Naive thymus-derived CD4-positive, alpha-beta T cell (primary cell): ENCODE measurements at regions not wholly inside any gene's neighbourhood (a gene's known extent, or its start where the extent isn't known, plus 50 kb on each side); places are given as distances from the start of the nearest gene placed in this dataset.

Source experiments
- ATAC-seq: fragments of 150-1000 bp; cut with Tn5 transposase; 2 replicates; pipeline ENCODE4 v1.10.0; 2021; ENCODE audit warnings: mild to moderate bottlenecking, moderate library complexity
- CTCF ChIA-PET: fragments of 350-600 bp; sonication (Branson Sonifier 250); formaldehyde crosslinking; loops from one replicate; lab custom pipeline; 2021; ENCODE audit warnings: antibody characterized with exemption; lab: Charles Lee
- POLR2A ChIA-PET: fragments of 350-600 bp; sonication (Branson Sonifier 250); formaldehyde crosslinking; loops from one replicate; lab custom pipeline; 2021; ENCODE audit warnings: antibody characterized with exemption, inconsistent platforms; lab: Charles Lee
- DNase-seq, 9 donors: peaks; one replicate each; pipeline versions ENCODE4 v3.0.0 to v3.0.0-alpha.2; 2020 to 2022; ENCODE audit warnings: mixed read lengths in 1 of 9
- H3K27ac ChIP-seq: one replicate; pipeline ENCODE4 v1.7.0; 2013; ENCODE audit warnings: mild to moderate bottlenecking, low read depth, low read length, moderate library complexity
- H3K27me3 ChIP-seq, 2 donors: one replicate each; pipeline ENCODE4 v1.7.0; 2013; ENCODE audit warnings: low read length in 2 of 2, mild to moderate bottlenecking in 2 of 2, moderate library complexity in 2 of 2; ENCODE audit not compliant: control insufficient read depth in 2 of 2, insufficient read depth in 2 of 2
- H3K36me3 ChIP-seq, 3 experiments: 1 replicate in 2 of 3; 2 replicates in 1 of 3; pipeline ENCODE4 v1.7.0; 2013; ENCODE audit warnings: low read length in 3 of 3, mild to moderate bottlenecking in 3 of 3, moderate library complexity in 1 of 3; ENCODE audit not compliant: insufficient read depth in 3 of 3, control insufficient read depth in 2 of 3
- H3K4me1 ChIP-seq, 2 donors: one replicate each; pipeline ENCODE4 v1.7.0; 2013; ENCODE audit warnings: low read length in 2 of 2, mild to moderate bottlenecking in 2 of 2, moderate library complexity in 1 of 2; ENCODE audit not compliant: control insufficient read depth in 2 of 2, insufficient read depth in 2 of 2
- H3K4me3 ChIP-seq: 2 replicates; pipeline ENCODE4 v1.7.0; 2013; ENCODE audit warnings: mild to moderate bottlenecking, low read length
- H3K9me3 ChIP-seq, 3 experiments: 1 replicate in 2 of 3; 2 replicates in 1 of 3; pipeline ENCODE4 v1.7.0; 2013; ENCODE audit warnings: low read length in 3 of 3; ENCODE audit not compliant: control insufficient read depth in 2 of 3
- H3K27ac Mint-ChIP-seq, 9 donors: one replicate each; pipeline ENCODE4 v1.8.0; 2020 to 2022; ENCODE audit warnings: mixed read lengths in 9 of 9, mild to moderate bottlenecking in 8 of 9, moderate library complexity in 5 of 9, inconsistent platforms in 2 of 9
- H3K27me3 Mint-ChIP-seq, 5 donors: one replicate each; pipeline ENCODE4 v1.8.0; 2021 to 2022; ENCODE audit warnings: mixed read lengths in 5 of 5, mild to moderate bottlenecking in 1 of 5
- H3K36me3 Mint-ChIP-seq, 5 donors: one replicate each; pipeline ENCODE4 v1.8.0; 2020 to 2022; ENCODE audit warnings: mixed read lengths in 5 of 5, mild to moderate bottlenecking in 3 of 5, inconsistent platforms in 1 of 5
- H3K4me1 Mint-ChIP-seq, 7 donors: one replicate each; pipeline ENCODE4 v1.8.0; 2020 to 2022; ENCODE audit warnings: mixed read lengths in 7 of 7, mild to moderate bottlenecking in 3 of 7, inconsistent platforms in 1 of 7
- H3K4me3 Mint-ChIP-seq, 10 donors: one replicate each; pipeline ENCODE4 v1.8.0; 2020 to 2022; ENCODE audit warnings: mild to moderate bottlenecking in 10 of 10, mixed read lengths in 10 of 10, moderate library complexity in 6 of 10, inconsistent platforms in 2 of 10
- H3K9me3 Mint-ChIP-seq, 11 donors: one replicate each; pipeline ENCODE4 v1.8.0; 2020 to 2022; ENCODE audit warnings: mixed read lengths in 11 of 11, mild to moderate bottlenecking in 4 of 11, inconsistent platforms in 1 of 11, moderate library complexity in 1 of 11
- intact Hi-C, 2 donors: fragments of 100-400 bp; cut with micrococcal nuclease; formaldehyde crosslinking; loops; one replicate each; pipeline ENCODE4 v1.15.1; 2023

- H3K27me3 Mint-ChIP-seq, result no peaks in the 10 kb centered on the region
- intact Hi-C loops, result no loop called here
- no peak overlapping the region for H3K4me3 ChIP-seq
- peaks cover 0 to 46% (median 3%) of the 10 kb centered on the region in 3 experiments for H3K36me3 ChIP-seq
- ChIA-PET POLR2A (interaction anchor here (0.6 kb wide), 1 partner anchor 604 kb away, joined by 3 read pairs; no protein-coding TSS in a partner anchor), CTCF (no interaction called here)
- ATAC-seq (no peak), DNase-seq (no peak)
- H3K9me3 Mint-ChIP-seq, result peaks cover 0 to 17% (median 6%) of the 10 kb centered on the region in 11 donors
- H3K9me3 ChIP-seq, result no peaks in the 10 kb centered on the region
- H3K27ac ChIP-seq, result no peak overlapping the region
- no peaks in the 10 kb centered on the region for H3K4me1 ChIP-seq
- H3K4me3 Mint-ChIP-seq, result no peak overlapping the region
- H3K4me1 Mint-ChIP-seq, result peaks cover 0 to 14% (median 2%) of the 10 kb centered on the region in 7 donors
- H3K27ac Mint-ChIP-seq, result no peak overlapping the region
- peaks cover 21 to 83% (median 70%) of the 10 kb centered on the region in 5 donors for H3K36me3 Mint-ChIP-seq
- no peaks in the 10 kb centered on the region for H3K27me3 ChIP-seq
These were observed 133.7 kb upstream of the KLF14 start for GRCh38 chr7:130867581-130868136.

GRCh38 chr7:130868139-130868538 is 134.1 kb upstream of the KLF14 start:
- H3K4me3 Mint-ChIP-seq, result no peak overlapping the region
- DNase-seq, result no peak
- H3K36me3 Mint-ChIP-seq, result peaks cover 21 to 84% (median 69%) of the 10 kb centered on the region in 5 donors
- H3K27ac Mint-ChIP-seq, result peak overlapping the region in 1 of 9 donors; percentile 45
- peaks cover 0 to 14% (median 2%) of the 10 kb centered on the region in 7 donors for H3K4me1 Mint-ChIP-seq
- no peak for ATAC-seq
- ChIA-PET CTCF (no interaction called here), POLR2A (interaction anchor here (0.6 kb wide), 1 partner anchor 605 kb away, joined by 3 read pairs; no protein-coding TSS in a partner anchor)
- Histone ChIP-seq H3K4me1 (no peaks in the 10 kb centered on the region), H3K9me3 (no peaks in the 10 kb centered on the region), H3K36me3 (peaks cover 0 to 48% (median 3%) of the 10 kb centered on the region in 3 experiments), H3K4me3 (no peak overlapping the region), H3K27ac (no peak overlapping the region), H3K27me3 (no peaks in the 10 kb centered on the region)
- intact Hi-C loops, result no loop called here
- H3K27me3 Mint-ChIP-seq, result no peaks in the 10 kb centered on the region
- H3K9me3 Mint-ChIP-seq, result peaks cover 0 to 13% (median 5%) of the 10 kb centered on the region in 11 donors

DNA sequence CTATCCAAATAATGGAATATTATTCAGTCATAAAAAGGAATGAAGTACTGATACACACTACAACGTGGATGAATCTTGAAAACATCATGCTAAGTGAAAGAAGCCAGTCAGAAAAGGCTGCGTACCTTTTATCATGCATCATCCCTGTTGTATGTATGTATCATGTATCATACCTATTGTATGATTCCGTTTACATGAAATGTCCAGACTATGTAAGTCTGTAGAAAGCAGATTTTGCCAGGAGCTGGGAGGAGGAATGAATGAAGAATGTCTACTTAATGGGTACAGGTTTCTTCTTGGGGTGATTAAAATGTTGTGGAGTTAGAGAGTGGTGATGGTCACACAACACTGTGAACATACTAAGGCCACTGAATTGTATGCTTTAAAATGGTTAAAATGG is 135.9 kb upstream of the KLF14 start:
- CTCF ChIA-PET, result no interaction called here

DNA sequence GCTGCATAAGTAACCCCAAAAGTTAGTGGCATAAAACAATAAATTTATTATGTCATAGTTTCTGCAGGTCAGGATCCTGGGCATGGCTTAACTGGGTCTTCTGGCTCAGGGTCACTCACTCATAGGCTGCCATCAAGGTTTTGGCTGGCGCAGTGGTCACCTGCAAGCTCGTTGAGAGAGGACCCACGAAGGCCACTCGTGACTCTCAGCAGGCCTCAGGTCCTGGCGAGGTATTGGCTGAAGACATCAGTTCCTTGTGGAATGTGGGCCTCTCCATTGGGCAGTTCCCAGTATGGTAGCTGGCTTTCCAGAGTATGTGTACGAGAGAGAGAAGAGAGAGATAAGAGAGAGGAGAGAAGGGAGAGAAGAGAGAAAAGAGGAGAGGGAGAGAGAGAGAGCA is 138.3 kb upstream of the KLF14 start:
- peaks cover 0 to 41% (median 3%) of the 10 kb centered on the region in 3 experiments for H3K36me3 ChIP-seq
- peaks cover 9 to 31% (median 25%) of the 10 kb centered on the region in 7 donors for H3K4me1 Mint-ChIP-seq
- no peaks in the 10 kb centered on the region for H3K27me3 Mint-ChIP-seq
- peaks cover 0 to 2% (median 0%) of the 10 kb centered on the region in 11 donors for H3K9me3 Mint-ChIP-seq
- intact Hi-C loops, result no loop called here
- ChIA-PET CTCF (no interaction called here), POLR2A (no interaction called here)
- DNase-seq (no peak), ATAC-seq (no peak)
- H3K27ac Mint-ChIP-seq, result peak overlapping the region in 4 of 9 donors; percentile 17 to 87 (median 41)
- H3K9me3 ChIP-seq, result no peaks in the 10 kb centered on the region
- no peak overlapping the region for H3K27ac ChIP-seq
- H3K4me3 Mint-ChIP-seq, result no peak overlapping the region
- H3K4me1 ChIP-seq, result peaks cover 0 to 3% of the 10 kb centered on the region in 2 donors
- no peak overlapping the region for H3K4me3 ChIP-seq
- no peaks in the 10 kb centered on the region for H3K27me3 ChIP-seq
- peaks cover 12 to 55% (median 46%) of the 10 kb centered on the region in 5 donors for H3K36me3 Mint-ChIP-seq

More for the DNA sequence above, 135.9 kb upstream of the KLF14 start:
- Histone ChIP-seq H3K4me3 (no peak overlapping the region), H3K9me3 (no peaks in the 10 kb centered on the region), H3K4me1 (no peaks in the 10 kb centered on the region), H3K36me3 (peaks cover 0 to 51% (median 3%) of the 10 kb centered on the region in 3 experiments), H3K27ac (no peak overlapping the region), H3K27me3 (no peaks in the 10 kb centered on the region)
- Mint-ChIP-seq H3K4me1 (peaks cover 0 to 20% (median 7%) of the 10 kb centered on the region in 7 donors), H3K27ac (no peak overlapping the region), H3K4me3 (no peak overlapping the region), H3K9me3 (peaks cover 0 to 3% (median 0%) of the 10 kb centered on the region in 11 donors), H3K36me3 (peaks cover 21 to 77% (median 59%) of the 10 kb centered on the region in 5 donors), H3K27me3 (no peaks in the 10 kb centered on the region)
- POLR2A ChIA-PET, result interaction anchor here (0.6 to 0.7 kb wide), 3 partner anchors 60 to 172 kb away, joined by 3 read pairs; no protein-coding TSS in a partner anchor
- intact Hi-C loops, result no loop called here
- ATAC-seq, result no peak
- DNase-seq, result no peak

GRCh38 chr7:130872756-130873448 is 138.9 kb upstream of the KLF14 start:
- H3K4me1 Mint-ChIP-seq, result peaks cover 13 to 36% (median 31%) of the 10 kb centered on the region in 7 donors
- ATAC-seq (no peak), DNase-seq (no peak)
- CTCF ChIA-PET, result no interaction called here
- peaks cover 12 to 53% (median 45%) of the 10 kb centered on the region in 5 donors for H3K36me3 Mint-ChIP-seq
- H3K27me3 ChIP-seq, result no peaks in the 10 kb centered on the region
- H3K4me3 ChIP-seq, result no peak overlapping the region
- peaks cover 0 to 2% (median 0%) of the 10 kb centered on the region in 11 donors for H3K9me3 Mint-ChIP-seq
- H3K36me3 ChIP-seq, result peaks cover 0 to 41% (median 7%) of the 10 kb centered on the region in 3 experiments
- intact Hi-C loops, result no loop called here
- H3K27ac ChIP-seq, result no peak overlapping the region
- H3K4me3 Mint-ChIP-seq, result no peak overlapping the region
- POLR2A ChIA-PET, result interaction anchor here (0.5 kb wide), 1 partner anchor 163 kb away, joined by 7 read pairs; no protein-coding TSS in a partner anchor
- no peaks in the 10 kb centered on the region for H3K27me3 Mint-ChIP-seq
- H3K27ac Mint-ChIP-seq, result peak overlapping the region in 5 of 9 donors; percentile 40 to 87 (median 43)
- H3K4me1 ChIP-seq, result peaks cover 4% of the 10 kb centered on the region in 2 donors
- H3K9me3 ChIP-seq, result no peaks in the 10 kb centered on the region

- peaks cover 19 to 42% (median 40%) of the 10 kb centered on the region in 7 donors for H3K4me1 Mint-ChIP-seq
- Histone ChIP-seq H3K4me1 (peaks cover 4 to 6% of the 10 kb centered on the region in 2 donors), H3K27me3 (no peaks in the 10 kb centered on the region), H3K27ac (no peak overlapping the region), H3K36me3 (peaks cover 0 to 45% (median 8%) of the 10 kb centered on the region in 3 experiments), H3K4me3 (no peak overlapping the region), H3K9me3 (no peaks in the 10 kb centered on the region)
- no peaks in the 10 kb centered on the region for H3K27me3 Mint-ChIP-seq
- POLR2A ChIA-PET, result interaction anchor here (0.6 kb wide), 1 partner anchor 396 kb away, joined by 4 read pairs; no protein-coding TSS in a partner anchor
- H3K27ac Mint-ChIP-seq, result peak overlapping the region in 7 of 9 donors; percentile 20 to 80 (median 39)
- peak overlapping the region in 1 of 10 donors; percentile 42 for H3K4me3 Mint-ChIP-seq
- peaks cover 0 to 2% (median 0%) of the 10 kb centered on the region in 11 donors for H3K9me3 Mint-ChIP-seq
- intact Hi-C loops, result no loop called here
- CTCF ChIA-PET, result interaction anchor here (1.0 kb wide), 1 partner anchor 152 kb away, joined by 3 read pairs; no protein-coding TSS in a partner anchor
- peaks cover 16 to 49% (median 43%) of the 10 kb centered on the region in 5 donors for H3K36me3 Mint-ChIP-seq
- DNase-seq (no peak), ATAC-seq (no peak)
These were observed 140.3 kb upstream of the KLF14 start for GRCh38 chr7:130874071-130874915.
